H9 (cell line): ENCODE measurements at regions not wholly inside any gene's neighbourhood (a gene's known extent, or its start where the extent isn't known, plus 50 kb on each side); places are given as distances from the start of the nearest gene placed in this dataset.
A peak's percentile ranks its signal among the peaks of the same experiment; 100 is the strongest.

ENCODE experiments used
- DNase-seq: peaks from one replicate; pipeline ENCODE4 v3.0.0-alpha.2; 2017
- H2AFZ ChIP-seq: one replicate; pipeline ENCODE4 v1.6.1; 2013; ENCODE audit warnings: mild to moderate bottlenecking, low read length, control low read depth, moderate library complexity
- H2AK5ac ChIP-seq: 2 replicates; pipeline ENCODE4 v1.6.1; 2013; ENCODE audit warnings: low read length, control low read depth, mixed read lengths; ENCODE audit not compliant: insufficient read length
- H2BK120ac ChIP-seq: one replicate; pipeline ENCODE4 v1.6.1; 2013; ENCODE audit warnings: low read depth, mild to moderate bottlenecking, low read length, control low read depth, inconsistent platforms; ENCODE audit not compliant: poor library complexity, severe bottlenecking
- H2BK12ac ChIP-seq: 2 replicates; pipeline ENCODE4 v1.6.1; 2013; ENCODE audit warnings: low read length, control low read depth, mixed read lengths, low read depth; ENCODE audit not compliant: insufficient read length
- H2BK15ac ChIP-seq: 2 replicates; pipeline ENCODE4 v1.6.1; 2013; ENCODE audit warnings: low read depth, low read length, control low read depth
- H2BK20ac ChIP-seq: one replicate; pipeline ENCODE4 v1.6.1; 2013; ENCODE audit warnings: low read depth, mild to moderate bottlenecking, low read length, control low read depth, inconsistent platforms; ENCODE audit not compliant: poor library complexity, severe bottlenecking
- H2BK5ac ChIP-seq: 2 replicates; pipeline ENCODE4 v1.6.1; 2013; ENCODE audit warnings: low read length, control low read depth, mixed read lengths; ENCODE audit not compliant: insufficient read length
- H3K14ac ChIP-seq: 2 replicates; pipeline ENCODE4 v1.6.1; 2013; ENCODE audit warnings: low read length, control low read depth; ENCODE audit not compliant: insufficient read depth
- H3K18ac ChIP-seq: 2 replicates; pipeline ENCODE4 v1.6.1; 2013; ENCODE audit warnings: low read depth, mild to moderate bottlenecking, mixed read lengths, low read length, control low read depth; ENCODE audit not compliant: insufficient read length
- H3K23ac ChIP-seq: 2 replicates; pipeline ENCODE4 v1.6.1; 2013; ENCODE audit warnings: low read length, control low read depth, mixed read lengths, low read depth; ENCODE audit not compliant: insufficient read length
- H3K23me2 ChIP-seq: 2 replicates; pipeline ENCODE4 v1.6.1; 2013; ENCODE audit warnings: low read depth, mild to moderate bottlenecking, mixed read lengths, low read length, control low read depth; ENCODE audit not compliant: insufficient read length, poor library complexity, severe bottlenecking
- H3K27ac ChIP-seq: 2 replicates; pipeline ENCODE4 v1.5.1; 2013; ENCODE audit warnings: low read length, control low read depth, mixed read lengths, low read depth; ENCODE audit not compliant: insufficient read length
- H3K27me3 ChIP-seq: 2 replicates; pipeline ENCODE4 v1.6.1; 2013; ENCODE audit warnings: low read length, control low read depth, inconsistent platforms; ENCODE audit not compliant: insufficient read depth
- H3K4ac ChIP-seq: 2 replicates; pipeline ENCODE4 v1.6.1; 2013; ENCODE audit warnings: low read depth, mild to moderate bottlenecking, control low read depth, inconsistent platforms, low read length, moderate library complexity
- H3K4me1 ChIP-seq: 2 replicates; pipeline ENCODE4 v1.6.1; 2013; ENCODE audit warnings: low read length, control low read depth, inconsistent platforms; ENCODE audit not compliant: insufficient read depth
- H3K4me2 ChIP-seq: 2 replicates; pipeline ENCODE4 v1.6.1; 2013; ENCODE audit warnings: low read length, control low read depth, mixed read lengths; ENCODE audit not compliant: insufficient read length, insufficient read depth
- H3K56ac ChIP-seq: 2 replicates; pipeline ENCODE4 v1.6.1; 2013; ENCODE audit warnings: low read depth, mild to moderate bottlenecking, mixed read lengths, low read length, control low read depth; ENCODE audit not compliant: insufficient read length
- H3K79me1 ChIP-seq: 2 replicates; pipeline ENCODE4 v1.6.1; 2013; ENCODE audit warnings: low read depth, mild to moderate bottlenecking, moderate library complexity, low read length, control low read depth, inconsistent platforms; ENCODE audit not compliant: insufficient read depth, poor library complexity, severe bottlenecking
- H3K79me2 ChIP-seq: 2 replicates; pipeline ENCODE4 v1.6.1; 2013; ENCODE audit warnings: low read length, control low read depth, inconsistent platforms; ENCODE audit not compliant: insufficient read depth
- H3K9ac ChIP-seq: 2 replicates; pipeline ENCODE4 v1.6.1; 2013; ENCODE audit warnings: low read length, control low read depth, mixed read lengths; ENCODE audit not compliant: insufficient read length; ENCODE audit errors: extremely low read depth
- H3K9me3 ChIP-seq: one replicate; pipeline ENCODE4 v1.6.1; 2013; ENCODE audit warnings: low read depth, low read length, inconsistent platforms; ENCODE audit not compliant: control insufficient read depth
- H3T11ph ChIP-seq: one replicate; pipeline ENCODE4 v1.6.1; 2013; ENCODE audit warnings: mild to moderate bottlenecking, low read length, control low read depth, inconsistent platforms
- H4K20me1 ChIP-seq: one replicate; pipeline ENCODE4 v1.6.1; 2013; ENCODE audit not compliant: control insufficient read depth, insufficient read length, insufficient read depth
- H4K5ac ChIP-seq: 2 replicates; pipeline ENCODE4 v1.6.1; 2013; ENCODE audit warnings: low read depth, mild to moderate bottlenecking, mixed read lengths, low read length, control low read depth; ENCODE audit not compliant: insufficient read length
- H4K8ac ChIP-seq: replicated peaks from 2 replicates; pipeline ENCODE4 v1.6.1; 2013; ENCODE audit warnings: low read length, control low read depth, mixed read lengths, low read depth; ENCODE audit not compliant: insufficient read length
- H4K91ac ChIP-seq: 2 replicates; pipeline ENCODE4 v1.6.1; 2013; ENCODE audit warnings: low read depth, mild to moderate bottlenecking, moderate library complexity, mixed read lengths, low read length, control low read depth; ENCODE audit not compliant: insufficient read length
- H3K27ac Mint-ChIP-seq, 3 experiments: 2 replicates in 2 of 3; 3 replicates in 1 of 3; pipeline ENCODE4 v1.8.0; 2020 to 2021; ENCODE audit warnings: mixed read lengths in 3 of 3, mild to moderate bottlenecking in 1 of 3, moderate library complexity in 1 of 3
- H3K27me3 Mint-ChIP-seq: 2 replicates; pipeline ENCODE4 v1.8.0; 2021; ENCODE audit warnings: low read depth, mild to moderate bottlenecking, moderate library complexity, mixed read lengths
- H3K36me3 Mint-ChIP-seq, 3 experiments: 2 replicates in 2 of 3; 3 replicates in 1 of 3; pipeline ENCODE4 v1.8.0; 2020 to 2021; ENCODE audit warnings: low read depth in 3 of 3, mixed read lengths in 3 of 3; ENCODE audit not compliant: insufficient read depth in 1 of 3
- H3K4me1 Mint-ChIP-seq, 2 experiments: 2 replicates each; pipeline ENCODE4 v1.8.0; 2020; ENCODE audit warnings: mixed read lengths in 2 of 2
- H3K4me3 Mint-ChIP-seq, 2 experiments: 2 replicates in 1 of 2; 3 replicates in 1 of 2; pipeline ENCODE4 v1.8.0; 2020 to 2021; ENCODE audit warnings: mild to moderate bottlenecking in 2 of 2, mixed read lengths in 2 of 2, moderate library complexity in 1 of 2
- H3K9me3 Mint-ChIP-seq, 2 experiments: 2 replicates in 1 of 2; 3 replicates in 1 of 2; pipeline ENCODE4 v1.8.0; 2020; ENCODE audit warnings: mild to moderate bottlenecking in 2 of 2, mixed read lengths in 2 of 2, moderate library complexity in 1 of 2
- CTCF ChIP-seq: fragments of 200-600 bp; sonication (generic); conservative IDR thresholded peaks from 3 replicates; pipeline ENCODE4 v1.8.0; 2021; ENCODE audit warnings: antibody characterized with exemption, mild to moderate bottlenecking
- WGBS: extraction: QIAGEN DNeasy Blood & Tissue Kit; methylation state at CpG from one replicate; pipeline ENCODE4 v1.1.7; 2013; ENCODE audit warnings: missing lambda C conversion rate, low lambda C conversion rate, mixed read lengths; ENCODE audit not compliant: insufficient read length; ENCODE audit errors: extremely low coverage; 5-methylcytosine and 5-hydroxymethylcytosine counted together

GRCh38 chr11:26194881-26195280 lies 137.0 kb upstream of the ANO3 start:
- Histone ChIP-seq H3K23me2 (no peaks in the 10 kb centered on the region), H2BK15ac (no peak overlapping the region), H4K8ac (no peak overlapping the region), H2BK12ac (no peak overlapping the region), H3K79me1 (no peaks in the 10 kb centered on the region), H2BK120ac (no peak overlapping the region), H2AFZ (no peak overlapping the region), H3K18ac (no peak overlapping the region), H3K4me1 (no peaks in the 10 kb centered on the region), H3T11ph (no peak overlapping the region), H3K4me2 (no peak overlapping the region), H3K27ac (no peak overlapping the region), H2AK5ac (no peak overlapping the region), H2BK5ac (no peak overlapping the region), H3K56ac (no peak overlapping the region), H2BK20ac (no peak overlapping the region), H3K79me2 (no peaks in the 10 kb centered on the region), H4K5ac (no peak overlapping the region), H4K20me1 (no peaks in the 10 kb centered on the region), H3K9ac (no peak overlapping the region), H4K91ac (no peak overlapping the region), H3K14ac (no peak overlapping the region), H3K9me3 (no peaks in the 10 kb centered on the region), H3K27me3 (no peaks in the 10 kb centered on the region), H3K4ac (no peak overlapping the region), H3K23ac (no peak overlapping the region)
- no CpG with 5 or more reads among the region's 1 CpG for WGBS
- no peak for DNase-seq
- no peaks in the 10 kb centered on the region for H3K27me3 Mint-ChIP-seq
- H3K4me1 Mint-ChIP-seq: no peaks in the 10 kb centered on the region
- no peak overlapping the region for H3K4me3 Mint-ChIP-seq
- no peak for TF ChIP-seq CTCF
- H3K27ac Mint-ChIP-seq: peak overlapping the region in 1 of 3 experiments; percentile 55; a peak in 1 of 7 replicates
- no peaks in the 10 kb centered on the region for H3K9me3 Mint-ChIP-seq
- no peaks in the 10 kb centered on the region for H3K36me3 Mint-ChIP-seq
